GM23248 (cell line): ENCODE measurements at regions not wholly inside any gene's neighbourhood (a gene's known extent, or its start where the extent isn't known, plus 50 kb on each side); places are given as distances from the start of the nearest gene placed in this dataset.

Experiments used
- DNase-seq: peaks from one replicate; pipeline ENCODE4 v3.0.0-alpha.2; 2015
- H2AFZ ChIP-seq: fragments of 200-600 bp; sonication (generic); 2 replicates; pipeline ENCODE4 v1.6.1; 2016; ENCODE audit warnings: antibody characterized with exemption
- H3F3A ChIP-seq: fragments of 200-600 bp; sonication (generic); 2 replicates; pipeline ENCODE4 v1.6.1; 2016; ENCODE audit warnings: mild to moderate bottlenecking, antibody characterized with exemption, mixed run types; ENCODE audit not compliant: insufficient read depth
- H3K27ac ChIP-seq: fragments of 200-600 bp; sonication (generic); 2 replicates; pipeline ENCODE4 v1.5.1; 2016; ENCODE audit warnings: mild to moderate bottlenecking
- H3K27me3 ChIP-seq: fragments of 200-600 bp; sonication (generic); replicated peaks from 2 replicates; pipeline ENCODE4 v1.6.1; 2016; ENCODE audit warnings: mild to moderate bottlenecking; ENCODE audit not compliant: insufficient read depth
- H3K36me3 ChIP-seq: fragments of 200-600 bp; sonication (generic); 2 replicates; pipeline ENCODE4 v1.6.1; 2016; ENCODE audit warnings: low read depth, mild to moderate bottlenecking
- H3K4me1 ChIP-seq: fragments of 200-600 bp; sonication (generic); 2 replicates; pipeline ENCODE4 v1.6.1; 2016; ENCODE audit warnings: mild to moderate bottlenecking; ENCODE audit not compliant: insufficient read depth
- H3K4me2 ChIP-seq: fragments of 200-600 bp; sonication (generic); one replicate; pipeline ENCODE4 v1.6.1; 2016; ENCODE audit warnings: mild to moderate bottlenecking; ENCODE audit not compliant: unreplicated experiment
- H3K4me3 ChIP-seq: fragments of 200-600 bp; sonication (generic); 2 replicates; pipeline ENCODE4 v1.5.1; 2016; ENCODE audit warnings: mild to moderate bottlenecking
- H3K79me2 ChIP-seq: fragments of 200-600 bp; sonication (generic); 2 replicates; pipeline ENCODE4 v1.6.1; 2016; ENCODE audit warnings: mild to moderate bottlenecking; ENCODE audit not compliant: insufficient read depth
- H3K9ac ChIP-seq: fragments of 200-600 bp; sonication (generic); 2 replicates; pipeline ENCODE4 v1.6.1; 2016; ENCODE audit warnings: mild to moderate bottlenecking
- H3K9me2 ChIP-seq: fragments of 200-600 bp; sonication (generic); 2 replicates; pipeline ENCODE4 v1.6.1; 2016; ENCODE audit warnings: mixed run types, mild to moderate bottlenecking, moderate library complexity; ENCODE audit not compliant: insufficient read depth
- H3K9me3 ChIP-seq: fragments of 200-600 bp; sonication (generic); one replicate; pipeline ENCODE4 v1.6.1; 2017; ENCODE audit warnings: low read depth
- H4K20me1 ChIP-seq: fragments of 200-600 bp; sonication (generic); 2 replicates; pipeline ENCODE4 v1.6.0; 2016; ENCODE audit not compliant: insufficient read depth
- EZH2 ChIP-seq: fragments of 200-600 bp; sonication (generic); IDR thresholded peaks from 2 replicates; pipeline ENCODE4 v1.6.1; 2018; ENCODE audit warnings: antibody characterized with exemption, mild to moderate bottlenecking; ENCODE audit not compliant: insufficient read depth, poor library complexity, severe bottlenecking
- EZH2phosphoT487 ChIP-seq: fragments of 200-600 bp; sonication (generic); IDR thresholded peaks from 2 replicates; pipeline ENCODE4 v1.6.1; 2018; ENCODE audit warnings: antibody characterized with exemption, moderate library complexity, mild to moderate bottlenecking, low read depth; ENCODE audit not compliant: insufficient read depth
- WGBS, 2 experiments: methylation state at CpG; one replicate each; pipeline ENCODE4 v1.1.6; 2015 to 2017; ENCODE audit warnings: low lambda C conversion rate in 2 of 2, low coverage in 1 of 2; ENCODE audit errors: missing lambda C conversion rate in 2 of 2; 5-methylcytosine and 5-hydroxymethylcytosine counted together
- in situ Hi-C: fragments of 300-500 bp; cut with MboI; formaldehyde crosslinking; loops from 2 replicates; pipeline ENCODE4 v1.15.0; 2020

DNA sequence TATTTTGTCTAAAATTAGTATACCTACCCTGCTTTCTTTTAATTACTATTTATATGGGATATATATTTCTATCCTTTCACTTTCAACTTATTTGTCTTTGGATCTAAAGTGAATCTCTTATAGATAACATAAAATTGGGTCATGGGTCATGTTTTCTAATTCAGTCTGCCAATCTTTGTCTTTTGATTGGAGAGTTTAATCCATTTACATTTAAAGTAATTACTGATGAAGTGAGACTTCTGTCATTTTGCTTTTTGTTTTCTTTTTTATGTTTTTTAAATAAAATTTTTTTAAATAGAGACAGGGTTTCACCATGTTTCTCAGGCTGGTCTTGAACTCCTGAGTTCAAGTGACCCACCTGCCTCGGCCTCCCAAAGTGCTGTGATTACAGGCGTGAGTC lies 50.5 kb upstream of the PRDM1 start:
- 96 to 97% methylated on average over 2 of the region's 2 CpGs for WGBS, 2 experiments
- Histone ChIP-seq H3K4me2 (no peak overlapping the region), H3K36me3 (no peaks in the 10 kb centered on the region), H3F3A (peaks cover 7% of the 10 kb centered on the region), H2AFZ (no peak overlapping the region), H3K27me3 (no peaks in the 10 kb centered on the region), H3K9ac (no peak overlapping the region), H3K27ac (no peak overlapping the region), H3K9me2 (no peaks in the 10 kb centered on the region), H3K4me3 (no peak overlapping the region), H3K4me1 (no peaks in the 10 kb centered on the region; the same call in 1 of the 2 replicates), H4K20me1 (no peaks in the 10 kb centered on the region), H3K79me2 (no peaks in the 10 kb centered on the region), H3K9me3 (no peaks in the 10 kb centered on the region)
- in situ Hi-C loops, result no loop called here
- DNase-seq, result no peak
- no peak for TF ChIP-seq EZH2
- no peak for TF ChIP-seq EZH2phosphoT487

DNA sequence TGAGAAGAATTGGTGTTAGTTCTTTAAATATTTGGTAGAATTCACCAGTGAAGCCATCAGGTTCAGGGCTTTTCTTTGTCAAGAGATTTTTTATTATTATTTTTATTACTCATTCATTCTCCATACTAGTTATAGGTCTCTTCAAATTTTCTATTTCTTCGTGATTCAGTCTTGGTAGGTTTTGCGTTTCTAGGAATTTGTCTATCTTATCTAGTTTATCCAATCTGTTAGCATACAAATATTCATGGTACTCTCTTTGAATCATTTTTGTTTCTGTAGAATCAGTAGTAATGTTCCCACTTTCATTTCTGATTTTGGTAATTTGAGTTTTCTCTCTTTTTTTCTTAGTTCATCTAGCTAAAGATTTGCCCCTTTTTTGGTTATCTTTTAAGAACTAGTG lies 52.3 kb upstream of the PRDM1 start:
- Histone ChIP-seq H3K27me3 (no peaks in the 10 kb centered on the region), H3K27ac (no peak overlapping the region), H2AFZ (no peak overlapping the region), H3K4me1 (no peaks in the 10 kb centered on the region; the same call in 1 of the 2 replicates), H3K9me3 (no peaks in the 10 kb centered on the region), H3K4me2 (no peak overlapping the region), H3K36me3 (no peaks in the 10 kb centered on the region), H4K20me1 (no peaks in the 10 kb centered on the region), H3K9me2 (no peaks in the 10 kb centered on the region), H3K4me3 (no peak overlapping the region), H3K9ac (no peak overlapping the region), H3F3A (peaks cover 7% of the 10 kb centered on the region), H3K79me2 (no peaks in the 10 kb centered on the region)
- TF ChIP-seq EZH2, result no peak
- no peak for TF ChIP-seq EZH2phosphoT487
- WGBS, 2 experiments, result 94 to 96% methylated on average over 2 of the region's 2 CpGs
- in situ Hi-C loops, result no loop called here
- no peak for DNase-seq

DNA sequence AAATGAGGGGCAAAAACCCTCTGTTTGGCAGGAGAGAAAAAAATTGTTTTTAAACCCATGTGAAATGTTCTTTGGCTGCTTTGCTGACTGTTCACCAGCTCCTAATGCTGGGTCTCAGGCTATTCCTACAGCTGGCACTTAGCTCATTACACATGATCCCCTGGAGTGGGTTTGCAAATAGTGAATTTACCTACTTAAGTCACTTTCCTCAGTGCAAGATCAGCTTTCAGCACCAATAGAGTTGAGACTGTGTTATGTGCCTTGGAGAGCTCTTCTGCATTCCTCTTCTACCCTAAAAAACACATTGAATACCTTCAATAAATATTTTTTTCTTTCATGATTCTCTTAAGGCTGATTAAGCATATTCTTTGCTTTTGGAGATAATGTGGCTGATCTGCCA lies 58.4 kb upstream of the PRDM1 start:
- Histone ChIP-seq H3K27ac (no peak overlapping the region), H3K4me2 (no peak overlapping the region), H3K9ac (no peak overlapping the region), H3K4me3 (no peak overlapping the region), H3K9me2 (no peaks in the 10 kb centered on the region), H3F3A (no peaks in the 10 kb centered on the region; the same call in 1 of the 2 replicates), H3K9me3 (no peaks in the 10 kb centered on the region), H3K4me1 (peaks cover 6% of the 10 kb centered on the region; the same call in 1 of the 2 replicates), H2AFZ (no peak overlapping the region), H3K27me3 (no peaks in the 10 kb centered on the region), H3K36me3 (no peaks in the 10 kb centered on the region), H3K79me2 (no peaks in the 10 kb centered on the region), H4K20me1 (no peaks in the 10 kb centered on the region)
- DNase-seq, result no peak
- TF ChIP-seq EZH2phosphoT487 (no peak), EZH2 (no peak)
- in situ Hi-C loops, result no loop called here

DNA sequence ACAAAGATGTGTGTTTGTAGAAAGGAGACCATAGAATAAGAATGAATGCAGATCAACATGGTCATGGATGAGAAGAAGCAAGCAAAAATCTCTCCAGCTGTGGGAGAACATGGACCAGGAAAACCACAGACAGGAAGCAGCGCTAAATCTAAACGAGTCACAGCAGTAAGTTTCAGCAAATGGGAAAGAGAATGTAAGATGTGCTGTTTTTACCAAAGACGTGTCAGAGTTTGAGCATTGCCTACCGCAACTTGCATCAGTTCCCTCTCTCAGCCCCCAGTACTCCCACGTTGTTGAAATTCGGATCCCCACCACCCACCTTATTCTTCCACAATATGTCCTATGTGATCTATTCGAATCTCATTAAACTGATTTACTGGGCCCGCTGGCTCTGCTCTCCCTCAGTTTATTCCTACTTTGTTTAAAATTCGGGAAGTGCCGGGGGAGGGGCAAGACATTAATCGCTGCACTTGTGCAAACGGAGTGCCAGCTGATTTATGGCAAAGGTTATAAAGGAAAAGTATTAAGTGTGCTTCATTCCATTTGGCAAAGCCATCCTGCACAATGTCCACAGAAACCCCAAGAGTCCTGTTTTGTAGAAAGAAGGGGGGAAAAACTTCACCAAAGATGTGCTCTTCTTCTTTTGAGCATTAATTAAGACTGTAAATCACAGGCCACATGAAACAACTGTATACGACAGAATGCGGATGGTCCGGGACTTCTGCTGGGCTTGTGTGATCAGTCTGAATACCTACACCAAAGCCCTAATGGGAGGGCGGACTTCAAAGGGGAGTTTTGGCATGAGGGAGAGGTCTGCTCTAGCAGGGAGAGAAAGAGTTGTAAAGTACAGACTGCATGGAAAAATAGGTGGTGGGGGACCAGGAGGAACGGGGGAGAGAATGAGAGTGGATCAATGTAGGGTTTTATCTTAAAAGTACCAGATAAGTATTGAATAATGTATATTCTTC lies 59.1 kb upstream of the PRDM1 start:
- H3K79me2 ChIP-seq, result no peaks in the 10 kb centered on the region
- no peaks in the 10 kb centered on the region; the same call in 1 of the 2 replicates for H3F3A ChIP-seq
- peaks cover 6% of the 10 kb centered on the region; the same call in 1 of the 2 replicates for H3K4me1 ChIP-seq
- H3K9me2 ChIP-seq, result no peaks in the 10 kb centered on the region
- in situ Hi-C loops, result no loop called here
- H3K9me3 ChIP-seq, result no peaks in the 10 kb centered on the region
- H3K36me3 ChIP-seq, result no peaks in the 10 kb centered on the region
- H3K4me2 ChIP-seq, result no peak overlapping the region
- DNase-seq, result peak; percentile 6
- H3K27me3 ChIP-seq, result no peaks in the 10 kb centered on the region
- H3K27ac ChIP-seq, result no peak overlapping the region
- no peaks in the 10 kb centered on the region for H4K20me1 ChIP-seq
- no peak overlapping the region for H2AFZ ChIP-seq
- TF ChIP-seq EZH2, result no peak
- no peak for TF ChIP-seq EZH2phosphoT487
- 65 to 68% methylated on average over 17 of the region's 17 CpGs for WGBS, 2 experiments
- no peak overlapping the region for H3K9ac ChIP-seq
- no peak overlapping the region for H3K4me3 ChIP-seq
